Osteocyte (in vitro differentiated cells): ENCODE measurements at regions not wholly inside any gene's neighbourhood (a gene's known extent, or its start where the extent isn't known, plus 50 kb on each side); places are given as distances from the start of the nearest gene placed in this dataset.
"Not testable (repeated sequence)": the region's sequence is repeated elsewhere in the genome, so short reads cannot be mapped to it uniquely, and the experiment has no call there.

Experiments
- DNase-seq: peaks from one replicate; pipeline ENCODE4 v3.0.0; 2021; ENCODE audit warnings: mixed read lengths; ENCODE audit not compliant: unreplicated experiment; ENCODE audit errors: extremely low spot score
- H3K27ac Mint-ChIP-seq: one replicate; pipeline ENCODE4 v1.8.0; 2021; ENCODE audit warnings: mild to moderate bottlenecking, mixed read lengths; ENCODE audit not compliant: unreplicated experiment
- H3K27me3 Mint-ChIP-seq: one replicate; pipeline ENCODE4 v1.8.0; 2021; ENCODE audit warnings: mixed read lengths; ENCODE audit not compliant: unreplicated experiment
- H3K36me3 Mint-ChIP-seq: one replicate; pipeline ENCODE4 v1.8.0; 2021; ENCODE audit warnings: mixed read lengths; ENCODE audit not compliant: unreplicated experiment
- H3K4me1 Mint-ChIP-seq: one replicate; pipeline ENCODE4 v1.8.0; 2021; ENCODE audit warnings: mixed read lengths; ENCODE audit not compliant: unreplicated experiment
- H3K4me3 Mint-ChIP-seq: one replicate; pipeline ENCODE4 v1.8.0; 2021; ENCODE audit warnings: mild to moderate bottlenecking, moderate library complexity, mixed read lengths; ENCODE audit not compliant: unreplicated experiment
- H3K9me3 Mint-ChIP-seq: one replicate; pipeline ENCODE4 v1.8.0; 2021; ENCODE audit warnings: mixed read lengths; ENCODE audit not compliant: unreplicated experiment
- TF ChIP-seq, protein P1 (sequence below): fragments of 200-600 bp; sonication (generic); IDR thresholded peaks from 2 replicates; pipeline ENCODE4 v1.5.0; 2021; ENCODE audit warnings: antibody characterized with exemption, mild to moderate bottlenecking, moderate library complexity

DNA sequence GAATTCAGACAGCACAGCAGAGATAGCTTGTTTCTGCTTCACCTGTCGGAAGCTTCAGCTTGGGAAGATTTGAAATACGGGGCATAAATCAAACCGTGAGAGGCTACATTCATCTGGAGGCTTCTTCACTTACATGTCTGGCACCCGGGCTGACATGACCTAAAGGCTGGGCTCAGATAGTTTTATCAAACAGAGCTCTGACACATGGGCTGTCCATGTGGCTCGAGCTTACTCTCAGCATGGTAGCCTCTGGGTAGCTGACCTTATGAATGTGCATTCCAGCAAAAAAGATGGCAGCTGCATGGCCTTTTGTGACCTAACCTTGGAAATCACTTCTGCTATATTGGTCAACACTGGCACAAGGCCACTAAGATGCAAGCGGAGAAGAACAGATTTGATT is 414.5 kb downstream of the NDFIP2 start:
- no peak for DNase-seq
- Mint-ChIP-seq H3K4me1 (no peaks in the 10 kb centered on the region), H3K27me3 (no peaks in the 10 kb centered on the region), H3K9me3 (peaks cover 11% of the 10 kb centered on the region), H3K36me3 (no peaks in the 10 kb centered on the region), H3K27ac (no peak overlapping the region), H3K4me3 (no peak overlapping the region)
- TF ChIP-seq, protein P1, sequence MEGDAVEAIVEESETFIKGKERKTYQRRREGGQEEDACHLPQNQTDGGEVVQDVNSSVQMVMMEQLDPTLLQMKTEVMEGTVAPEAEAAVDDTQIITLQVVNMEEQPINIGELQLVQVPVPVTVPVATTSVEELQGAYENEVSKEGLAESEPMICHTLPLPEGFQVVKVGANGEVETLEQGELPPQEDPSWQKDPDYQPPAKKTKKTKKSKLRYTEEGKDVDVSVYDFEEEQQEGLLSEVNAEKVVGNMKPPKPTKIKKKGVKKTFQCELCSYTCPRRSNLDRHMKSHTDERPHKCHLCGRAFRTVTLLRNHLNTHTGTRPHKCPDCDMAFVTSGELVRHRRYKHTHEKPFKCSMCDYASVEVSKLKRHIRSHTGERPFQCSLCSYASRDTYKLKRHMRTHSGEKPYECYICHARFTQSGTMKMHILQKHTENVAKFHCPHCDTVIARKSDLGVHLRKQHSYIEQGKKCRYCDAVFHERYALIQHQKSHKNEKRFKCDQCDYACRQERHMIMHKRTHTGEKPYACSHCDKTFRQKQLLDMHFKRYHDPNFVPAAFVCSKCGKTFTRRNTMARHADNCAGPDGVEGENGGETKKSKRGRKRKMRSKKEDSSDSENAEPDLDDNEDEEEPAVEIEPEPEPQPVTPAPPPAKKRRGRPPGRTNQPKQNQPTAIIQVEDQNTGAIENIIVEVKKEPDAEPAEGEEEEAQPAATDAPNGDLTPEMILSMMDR = no peak

DNA sequence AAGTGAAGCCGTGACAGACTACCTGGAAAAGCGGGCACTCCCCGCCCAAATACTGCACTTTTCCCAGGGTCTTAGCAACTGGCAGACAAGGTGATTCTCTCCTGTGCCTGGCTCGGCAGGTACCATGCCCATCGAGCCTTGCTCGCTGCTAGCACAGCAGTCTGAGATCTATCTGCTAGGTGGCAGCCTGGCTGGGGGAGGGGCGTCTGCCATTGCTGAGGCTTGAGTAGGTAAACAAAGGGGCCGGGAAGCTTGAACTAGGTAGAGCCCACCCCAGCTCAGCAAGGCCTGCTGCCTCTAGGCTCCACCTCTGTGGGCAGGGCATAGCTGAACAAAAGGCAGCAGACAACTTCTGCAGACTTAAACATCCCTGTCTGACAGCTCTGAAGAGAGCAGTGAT is 406.3 kb downstream of the NDFIP2 start:
- H3K4me1 Mint-ChIP-seq, H3K9me3 Mint-ChIP-seq, H3K4me3 Mint-ChIP-seq, DNase-seq, H3K27ac Mint-ChIP-seq, H3K27me3 Mint-ChIP-seq, H3K36me3 Mint-ChIP-seq: not testable (repeated sequence)

DNA sequence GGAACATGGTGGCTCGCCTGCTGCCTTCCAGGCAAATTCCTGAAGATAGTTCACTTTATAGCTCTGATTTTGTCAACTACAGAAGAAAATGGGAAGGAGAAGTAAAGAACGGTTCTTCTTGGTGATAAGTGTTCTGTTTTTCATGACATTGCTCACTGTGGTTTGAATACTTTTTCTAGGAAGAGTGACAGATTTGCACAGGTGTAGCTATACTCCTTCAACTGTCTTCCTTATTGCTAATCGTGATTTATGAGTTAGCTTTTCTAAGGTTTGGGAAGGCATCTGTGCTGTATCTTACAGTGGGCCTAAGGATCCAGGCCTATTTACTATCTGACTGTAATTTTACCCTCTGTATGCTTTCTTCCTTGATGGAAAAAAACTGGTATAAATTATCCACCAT is 405.6 kb downstream of the NDFIP2 start:
- Mint-ChIP-seq H3K4me3 (no peak overlapping the region), H3K4me1 (no peaks in the 10 kb centered on the region), H3K27me3 (no peaks in the 10 kb centered on the region), H3K36me3 (no peaks in the 10 kb centered on the region), H3K27ac (no peak overlapping the region), H3K9me3 (peaks cover 10% of the 10 kb centered on the region)
- TF ChIP-seq, protein P1 = no peak
- DNase-seq = no peak

DNA sequence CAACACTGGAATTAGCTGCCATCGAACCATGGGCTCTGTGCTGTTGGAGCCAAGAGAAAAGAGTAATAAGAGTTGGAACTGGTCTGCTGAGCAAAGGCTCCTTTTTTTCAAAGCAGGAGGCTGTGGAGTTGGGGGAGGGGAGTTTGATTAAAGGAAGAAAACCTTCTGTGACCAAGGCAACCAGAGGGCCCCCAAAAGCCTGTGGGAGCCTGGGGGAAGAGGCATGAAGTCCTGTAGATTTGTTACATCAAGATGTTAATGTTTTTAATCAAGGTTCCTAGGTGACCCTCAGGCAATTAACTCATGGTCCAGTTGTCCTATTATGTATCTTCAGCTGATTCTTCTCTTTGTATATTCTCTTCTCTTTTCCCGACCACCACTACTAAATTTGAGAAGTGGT is 403.9 kb downstream of the NDFIP2 start:
- no peak overlapping the region for H3K4me3 Mint-ChIP-seq
- H3K27ac Mint-ChIP-seq = no peak overlapping the region
- TF ChIP-seq, protein P1 = no peak
- H3K4me1 Mint-ChIP-seq = no peaks in the 10 kb centered on the region
- no peaks in the 10 kb centered on the region for H3K27me3 Mint-ChIP-seq
- no peak for DNase-seq
- peaks cover 10% of the 10 kb centered on the region for H3K9me3 Mint-ChIP-seq
- H3K36me3 Mint-ChIP-seq = no peaks in the 10 kb centered on the region

DNA sequence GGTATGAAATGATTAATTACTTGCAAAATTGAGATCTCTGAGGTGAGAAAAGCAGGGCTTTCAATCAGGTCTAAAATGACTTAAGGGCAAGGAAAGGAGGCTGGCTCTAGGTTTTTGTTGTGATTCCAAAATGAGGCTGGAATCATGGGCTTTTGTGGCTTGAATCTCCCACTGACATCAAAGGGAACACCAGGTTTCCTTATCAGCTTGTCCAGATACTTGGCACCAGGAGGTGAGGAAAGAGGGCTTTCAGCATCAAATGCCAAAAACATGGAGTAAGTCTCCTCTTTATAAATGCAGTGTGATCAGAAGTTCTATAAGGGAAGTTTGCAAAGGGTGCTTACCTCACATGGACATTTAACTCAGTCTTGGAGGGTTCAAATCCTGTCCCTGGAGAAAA is 402.3 kb downstream of the NDFIP2 start:
- Mint-ChIP-seq H3K4me3 (no peak overlapping the region), H3K27me3 (no peaks in the 10 kb centered on the region), H3K36me3 (no peaks in the 10 kb centered on the region), H3K9me3 (peaks cover 2% of the 10 kb centered on the region), H3K27ac (no peak overlapping the region), H3K4me1 (no peaks in the 10 kb centered on the region)
- TF ChIP-seq, protein P1 = no peak
- no peak for DNase-seq

DNA sequence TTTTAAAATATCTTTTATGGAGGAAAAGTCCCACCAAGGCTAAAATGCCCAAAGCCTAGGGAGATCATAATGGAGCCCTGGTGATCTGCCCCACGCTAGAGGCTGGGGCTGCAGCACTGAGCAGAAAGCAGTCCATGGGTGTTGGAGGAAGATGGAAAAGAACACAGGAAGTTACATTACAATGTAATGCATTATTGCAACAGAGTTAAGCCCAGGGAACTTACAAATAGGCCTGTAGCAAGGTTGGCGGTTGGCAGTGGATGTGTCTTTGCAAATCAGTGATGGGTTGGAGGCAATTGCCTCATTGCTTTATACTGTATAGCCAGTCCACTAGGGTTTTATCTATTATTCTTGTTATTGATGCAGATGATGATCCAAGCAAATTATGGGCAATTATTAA is 399.9 kb downstream of the NDFIP2 start:
- TF ChIP-seq, protein P1 = no peak
- H3K36me3 Mint-ChIP-seq = no peaks in the 10 kb centered on the region
- no peaks in the 10 kb centered on the region for H3K27me3 Mint-ChIP-seq
- no peak overlapping the region for H3K27ac Mint-ChIP-seq
- no peak overlapping the region for H3K4me3 Mint-ChIP-seq
- no peak for DNase-seq
- peaks cover 5% of the 10 kb centered on the region for H3K9me3 Mint-ChIP-seq
- H3K4me1 Mint-ChIP-seq = peaks cover 4% of the 10 kb centered on the region
